ENCODE measurements at regions not wholly inside any gene's neighbourhood (a gene's known extent, or its start where the extent isn't known, plus 50 kb on each side); places are given as distances from the start of the nearest gene placed in this dataset.

GRCh38 chr6:48036316-48036715, 74.7 kb downstream of the PTCHD4 start:
- TF ChIP-seq CTCF (IDR thresholded peaks at IDR 0.05) (no peak), POLR2A (IDR thresholded peaks at IDR 0.05) (no peak)
